Pancreas (tissue), 10 donors: ENCODE measurements at regions not wholly inside any gene's neighbourhood (a gene's known extent, or its start where the extent isn't known, plus 50 kb on each side); places are given as distances from the start of the nearest gene placed in this dataset.

Source experiments
- ATAC-seq, 4 donors: fragments of 200-7000 bp; cut with Tn5 transposase; one replicate each; pipeline versions ENCODE4 v1.8.0 to v1.9.1; 2020; ENCODE audit warnings: mild to moderate bottlenecking in 4 of 4, moderate library complexity in 4 of 4
- DNase-seq, 6 donors: peaks; one replicate each; pipeline ENCODE4 v3.0.0-alpha.2; 2020
- FAIRE-seq: peaks from 2 replicates; lab custom pipeline; 2012; peaks lifted over from hg19 to GRCh38; lab: Jason Lieb, UNC
- H3K27ac ChIP-seq, 4 donors: fragments of 200-600 bp; sonication (generic); 1 replicate in 3 of 4; 2 replicates in 1 of 4; pipeline versions ENCODE4 v1.5.0 to v1.8.0; 2020
- H3K27me3 ChIP-seq, 4 donors: fragments of 200-600 bp; one replicate each; pipeline ENCODE4 v1.8.0; 2021
- H3K36me3 ChIP-seq, 3 donors: fragments of 200-600 bp; sonication (generic) in 1 of 3; one replicate each; pipeline versions ENCODE4 v1.5.0 to v1.8.0; 2020 to 2021
- H3K4me1 ChIP-seq, 3 donors: fragments of 200-600 bp; one replicate each; pipeline ENCODE4 v1.8.0; 2021
- H3K4me3 ChIP-seq, 4 donors: fragments of 200-600 bp; sonication (generic) in 2 of 4; one replicate each; pipeline versions ENCODE4 v1.5.0 to v1.8.0; 2020 to 2021
- H3K9me3 ChIP-seq, 4 donors: fragments of 200-600 bp; one replicate each; pipeline ENCODE4 v1.8.0; 2021
- CTCF ChIP-seq, 4 donors: fragments of 200-600 bp; sonication (generic) in 3 of 4; IDR thresholded peaks; one replicate each; pipeline versions ENCODE4 v1.5.0 to v1.8.0; 2021; ENCODE audit warnings: antibody characterized with exemption in 4 of 4
- WGBS, 2 donors: extraction: QIAGEN DNeasy Blood & Tissue Kit; methylation state at CpG; one replicate each; pipeline ENCODE4 v1.1.7; 2013; 5-methylcytosine and 5-hydroxymethylcytosine counted together
- intact Hi-C, 3 donors: fragments of 100-400 bp; cut with DNase I; formaldehyde crosslinking; loops; one replicate each; pipeline versions ENCODE4 v1.11.1 to v1.14.2; 2022
- donor health status: healthy with polysubstance abuse.
- donor health status: DM: no; HTN: no; CAD: no; lungs with moderate emphysema.
- donor health status: DM: no; HTN: no; CAD: no.
- donor health status: control.
- donor health status: control.
- donor health status: Bipolar disorder and iron deficiency.
- donor health status: DM: yes; HTN: yes; CAD: no.
- donor health status: DM: no; HTN: no; CAD: no.
- donor health status: DM: no; HTN: no; CAD: no.
- donor health status: DM: yes; HTN: yes; CAD: no.

DNA sequence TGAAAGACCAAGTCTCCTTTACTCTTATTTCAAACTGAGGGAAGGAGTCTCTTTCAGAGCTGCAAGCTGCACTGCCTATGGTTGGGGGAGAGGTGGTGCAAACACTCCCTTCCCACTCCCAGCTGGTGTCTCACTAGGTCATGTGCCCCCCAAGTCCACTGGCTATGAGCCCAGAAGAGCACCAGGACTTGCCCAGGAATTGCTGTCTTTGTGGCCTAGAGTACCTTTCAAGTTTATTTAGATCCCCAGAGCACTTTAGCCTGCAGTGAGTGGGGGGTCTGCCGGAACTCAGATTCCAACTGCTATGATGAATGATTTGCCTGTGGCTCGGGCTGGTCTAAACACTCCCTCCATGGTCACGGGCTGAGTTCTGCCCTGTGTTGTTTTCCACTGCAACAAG is 192.6 kb upstream of the CITED2 start:
- FAIRE-seq (no peak), ATAC-seq (no peak), DNase-seq (no peak)
- Histone ChIP-seq H3K9me3 (no peaks in the 10 kb centered on the region), H3K4me3 (no peak overlapping the region), H3K36me3 (no peaks in the 10 kb centered on the region), H3K27ac (no peak overlapping the region), H3K4me1 (peaks cover 0 to 12% (median 0%) of the 10 kb centered on the region in 3 donors), H3K27me3 (no peaks in the 10 kb centered on the region)
- 92% methylated on average over 3 of the region's 3 CpGs for WGBS, 2 donors
- no peak for TF ChIP-seq CTCF (IDR thresholded peaks at IDR 0.05)
- intact Hi-C loops, result no loop called here

- intact Hi-C loops, result no loop called here
- Histone ChIP-seq H3K9me3 (no peaks in the 10 kb centered on the region), H3K4me3 (no peak overlapping the region), H3K27ac (no peak overlapping the region), H3K36me3 (no peaks in the 10 kb centered on the region), H3K4me1 (peaks cover 0 to 12% (median 0%) of the 10 kb centered on the region in 3 donors), H3K27me3 (no peaks in the 10 kb centered on the region)
- 0% methylated on average over 1 of the region's 1 CpG for WGBS, 2 donors
- TF ChIP-seq CTCF (IDR thresholded peaks at IDR 0.05), result no peak
- FAIRE-seq (no peak), DNase-seq (no peak), ATAC-seq (no peak)
Measured at GRCh38 chr6:139565591-139565990, 191.1 kb upstream of the CITED2 start.

DNA sequence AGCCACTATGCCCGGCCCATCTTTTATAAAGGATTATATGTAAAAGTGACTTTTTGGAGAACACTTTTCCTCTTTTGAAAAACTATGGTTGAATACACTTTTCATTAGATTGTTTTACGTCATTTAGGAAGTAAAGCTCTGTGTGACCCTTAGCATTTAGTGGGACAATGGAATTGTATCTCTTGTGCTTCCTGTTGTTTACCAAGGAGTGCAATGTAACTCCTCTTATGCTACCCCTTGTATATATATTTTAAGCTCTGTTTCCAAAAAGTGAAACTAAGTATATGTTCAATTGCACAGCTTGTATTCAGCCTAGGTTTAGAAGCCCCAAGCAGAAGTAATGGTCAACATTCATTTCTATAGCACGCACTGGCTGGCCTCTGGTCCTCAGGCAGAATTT is 183.1 kb upstream of the CITED2 start:
- intact Hi-C loops, result no loop called here
- DNase-seq (no peak), ATAC-seq (no peak), FAIRE-seq (no peak)
- peaks cover 0 to 6% (median 4%) of the 10 kb centered on the region in 3 donors for H3K4me1 ChIP-seq
- H3K36me3 ChIP-seq, result no peaks in the 10 kb centered on the region
- 92 to 94% methylated on average over 3 of the region's 3 CpGs for WGBS, 2 donors
- H3K27ac ChIP-seq, result no peak overlapping the region
- H3K27me3 ChIP-seq, result no peaks in the 10 kb centered on the region
- H3K9me3 ChIP-seq, result no peaks in the 10 kb centered on the region
- H3K4me3 ChIP-seq, result no peak overlapping the region
- no peak for TF ChIP-seq CTCF (IDR thresholded peaks at IDR 0.05)

DNA sequence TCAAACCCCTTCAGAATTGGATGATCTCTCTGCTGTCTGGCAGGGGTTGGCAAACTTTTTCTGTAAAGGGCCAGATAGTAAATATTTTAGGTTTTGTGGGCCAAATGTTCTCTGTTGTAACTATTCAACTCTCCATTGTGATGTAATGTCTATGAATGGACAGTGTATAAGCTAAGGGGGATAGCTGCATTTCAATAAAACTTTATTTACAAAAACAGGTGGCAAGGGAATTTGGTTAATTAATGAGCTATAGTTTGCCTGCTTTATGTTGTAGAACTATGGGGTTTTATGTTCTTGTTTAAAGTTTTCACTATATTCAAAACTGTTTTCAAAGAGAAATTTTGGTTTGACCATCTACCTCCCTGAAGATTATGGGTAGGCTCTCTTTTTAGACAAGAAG is 182.1 kb upstream of the CITED2 start:
- TF ChIP-seq CTCF (IDR thresholded peaks at IDR 0.05), result no peak
- no peaks in the 10 kb centered on the region for H3K9me3 ChIP-seq
- intact Hi-C loops, result no loop called here
- H3K27me3 ChIP-seq, result no peaks in the 10 kb centered on the region
- H3K4me1 ChIP-seq, result peaks cover 0 to 6% (median 4%) of the 10 kb centered on the region in 3 donors
- H3K36me3 ChIP-seq, result no peaks in the 10 kb centered on the region
- no peak overlapping the region for H3K4me3 ChIP-seq
- no peak overlapping the region for H3K27ac ChIP-seq
- DNase-seq, result no peak
- ATAC-seq, result no peak
- no peak for FAIRE-seq

GRCh38 chr6:139553916-139554315 is 179.5 kb upstream of the CITED2 start:
- DNase-seq (no peak), ATAC-seq (no peak), FAIRE-seq (no peak)
- Histone ChIP-seq H3K27me3 (no peaks in the 10 kb centered on the region), H3K27ac (no peak overlapping the region), H3K9me3 (no peaks in the 10 kb centered on the region), H3K4me1 (peaks cover 0 to 12% (median 4%) of the 10 kb centered on the region in 3 donors), H3K36me3 (no peaks in the 10 kb centered on the region), H3K4me3 (no peak overlapping the region)
- 67 to 71% methylated on average over 7 of the region's 7 CpGs for WGBS, 2 donors
- no peak for TF ChIP-seq CTCF (IDR thresholded peaks at IDR 0.05)
- intact Hi-C loops, result no loop called here
